Keratinocyte (primary cell): ENCODE measurements at regions not wholly inside any gene's neighbourhood (a gene's known extent, or its start where the extent isn't known, plus 50 kb on each side); places are given as distances from the start of the nearest gene placed in this dataset.

Source experiments
- DNase-seq: peaks from one replicate; pipeline ENCODE4 v3.0.0-alpha.2; 2011; ENCODE audit warnings: low read depth, missing footprints, low spot score
- FAIRE-seq: peaks from 2 replicates; lab custom pipeline; 2011; peaks lifted over from hg19 to GRCh38; lab: Jason Lieb, UNC
- H2AFZ ChIP-seq: 2 replicates; pipeline ENCODE4 v1.6.0; 2012; ENCODE audit warnings: low read length, control low read depth, inconsistent platforms; ENCODE audit not compliant: control insufficient read depth
- H3K27ac ChIP-seq: 2 replicates; pipeline ENCODE4 v1.5.1; 2011; ENCODE audit warnings: low read length; ENCODE audit not compliant: control insufficient read depth, insufficient read depth
- H3K27me3 ChIP-seq: 3 replicates; pipeline ENCODE4 v1.6.0; 2011; ENCODE audit warnings: low read length; ENCODE audit not compliant: control insufficient read depth, insufficient read depth; ENCODE audit errors: extremely low read depth
- H3K36me3 ChIP-seq, 2 experiments: 2 replicates in 1 of 2; 3 replicates in 1 of 2; pipeline ENCODE4 v1.5.1; 2011; ENCODE audit warnings: low read length in 2 of 2, mild to moderate bottlenecking in 1 of 2; ENCODE audit not compliant: control insufficient read depth in 2 of 2, insufficient read depth in 2 of 2; ENCODE audit errors: extremely low read depth in 1 of 2
- H3K4me1 ChIP-seq: 3 replicates; pipeline ENCODE4 v1.5.1; 2011; ENCODE audit warnings: low read length; ENCODE audit not compliant: control insufficient read depth, insufficient read depth; ENCODE audit errors: extremely low read depth
- H3K4me2 ChIP-seq: 3 replicates; pipeline ENCODE4 v1.6.0; 2011; ENCODE audit warnings: low read depth, low read length; ENCODE audit not compliant: control insufficient read depth, insufficient read depth; ENCODE audit errors: extremely low read depth
- H3K4me3 ChIP-seq, 3 experiments: fragments of 200-600 bp in 1 of 3; sonication (generic) in 1 of 3; 2 replicates in 2 of 3; 3 replicates in 1 of 3; pipeline ENCODE4 v1.5.1; 2011 to 2016; ENCODE audit warnings: low read length in 3 of 3, mild to moderate bottlenecking in 3 of 3, control low read depth in 2 of 3, inconsistent platforms in 1 of 3, low read depth in 1 of 3, mixed read lengths in 1 of 3, mixed run types in 1 of 3, moderate library complexity in 1 of 3; ENCODE audit not compliant: control insufficient read depth in 2 of 3, insufficient read depth in 2 of 3; ENCODE audit errors: extremely low read depth in 1 of 3
- H3K79me2 ChIP-seq: 2 replicates; pipeline ENCODE4 v1.6.0; 2012; ENCODE audit warnings: low read length; ENCODE audit not compliant: control insufficient read depth, insufficient read depth
- H3K9ac ChIP-seq: 3 replicates; pipeline ENCODE4 v1.6.0; 2011; ENCODE audit warnings: low read length; ENCODE audit not compliant: control insufficient read depth, insufficient read depth; ENCODE audit errors: extremely low read depth
- H3K9me1 ChIP-seq: 3 replicates; pipeline ENCODE4 v1.6.0; 2011; ENCODE audit warnings: low read length; ENCODE audit not compliant: control insufficient read depth, insufficient read depth; ENCODE audit errors: extremely low read depth
- H3K9me3 ChIP-seq: 2 replicates; pipeline ENCODE4 v1.5.1; 2012; ENCODE audit warnings: low read depth, low read length; ENCODE audit not compliant: control insufficient read depth
- H4K20me1 ChIP-seq: 3 replicates; pipeline ENCODE4 v1.6.0; 2011; ENCODE audit warnings: low read length; ENCODE audit not compliant: control insufficient read depth, insufficient read depth; ENCODE audit errors: extremely low read depth
- CTCF ChIP-seq, 3 experiments: IDR thresholded peaks in 1 of 3; conservative IDR thresholded peaks in 1 of 3; optimal IDR thresholded peaks in 1 of 3; 2 replicates in 2 of 3; 3 replicates in 1 of 3; pipeline versions ENCODE3 to v1.5.1; 2011; ENCODE audit warnings: low read length in 3 of 3, mild to moderate bottlenecking in 3 of 3, moderate library complexity in 2 of 3, control low read depth in 1 of 3, inconsistent platforms in 1 of 3; ENCODE audit not compliant: insufficient read depth in 2 of 3; ENCODE audit errors: extremely low read depth in 1 of 3
- EZH2 ChIP-seq: IDR thresholded peaks from one replicate; pipeline ENCODE4 v1.6.1; 2012; ENCODE audit warnings: inconsistent platforms, mild to moderate bottlenecking, low read length, moderate library complexity
- dilution Hi-C: fragments of 300-500 bp; cut with MboI; formaldehyde crosslinking; loops from one replicate; pipeline ENCODE4 v1.7.0; 2020; ENCODE audit warnings: low sequenced_read_pairs; ENCODE audit not compliant: extremely low pct_ligation_motif_present

GRCh38 chr21:15327637-15328265 lies 263.0 kb upstream of the NRIP1 start:
- Histone ChIP-seq H3K9me1 (no peaks in the 10 kb centered on the region), H3K9me3 (peaks cover 7% of the 10 kb centered on the region), H3K9ac (no peak overlapping the region), H3K4me2 (no peak overlapping the region), H3K4me3 (no peak overlapping the region), H3K27ac (no peak overlapping the region), H3K27me3 (no peaks in the 10 kb centered on the region), H3K79me2 (no peaks in the 10 kb centered on the region), H3K36me3 (no peaks in the 10 kb centered on the region), H4K20me1 (no peaks in the 10 kb centered on the region), H3K4me1 (no peaks in the 10 kb centered on the region), H2AFZ (no peak overlapping the region)
- FAIRE-seq = no peak
- no peak for DNase-seq
- dilution Hi-C loops = no loop called here
- TF ChIP-seq CTCF (optimal IDR thresholded peaks at IDR 0.05 in 1 of 3, IDR thresholded peaks at IDR 0.05 in 1 of 3, conservative IDR thresholded peaks at IDR 0.05 in 1 of 3; ENCODE audit: extremely low read depth in 1 of 3, insufficient read depth in 2 of 3, low read length in 3 of 3) (no peak), EZH2 (no peak)

- Histone ChIP-seq H3K4me2 (no peak overlapping the region), H3K9ac (no peak overlapping the region), H3K27me3 (no peaks in the 10 kb centered on the region), H4K20me1 (no peaks in the 10 kb centered on the region), H3K4me3 (no peak overlapping the region), H3K27ac (no peak overlapping the region), H3K4me1 (no peaks in the 10 kb centered on the region), H2AFZ (no peak overlapping the region), H3K9me1 (no peaks in the 10 kb centered on the region), H3K9me3 (peaks cover 7% of the 10 kb centered on the region), H3K79me2 (no peaks in the 10 kb centered on the region), H3K36me3 (no peaks in the 10 kb centered on the region)
- no peak for TF ChIP-seq CTCF (optimal IDR thresholded peaks at IDR 0.05 in 1 of 3, IDR thresholded peaks at IDR 0.05 in 1 of 3, conservative IDR thresholded peaks at IDR 0.05 in 1 of 3; ENCODE audit: extremely low read depth in 1 of 3, insufficient read depth in 2 of 3, low read length in 3 of 3)
- no peak for TF ChIP-seq EZH2
- FAIRE-seq (no peak), DNase-seq (no peak)
- dilution Hi-C loops = no loop called here
Observed at GRCh38 chr21:15329191-15329590, 264.4 kb upstream of the NRIP1 start.
